MCF 10A (cell line): ENCODE measurements at regions not wholly inside any gene's neighbourhood (a gene's known extent, or its start where the extent isn't known, plus 50 kb on each side); places are given as distances from the start of the nearest gene placed in this dataset.

Source experiments
- BruUV-seq: library from RNA; stranded (reverse); fragments of 400-500 nt; replicated peaks from 2 replicates; lab custom pipeline; 2021; lab: Mats Ljungman, UMichigan
- CTCF ChIA-PET: fragments of 300-600 bp; sonication (Branson Sonifier 250); formaldehyde crosslinking; extraction: SDS; loops from one replicate; lab custom pipeline; 2021; ENCODE audit warnings: antibody characterized with exemption, inconsistent platforms; lab: Yijun Ruan, JAX
- POLR2A ChIA-PET: fragments of 300-600, 350-650 bp; sonication (Branson Sonifier 250); formaldehyde crosslinking; extraction: SDS; loops from one replicate; lab custom pipeline; 2020; ENCODE audit warnings: antibody characterized with exemption, inconsistent platforms; lab: Yijun Ruan, JAX
- DNase-seq: peaks from one replicate; pipeline ENCODE4 v3.0.0-alpha.2; 2018; ENCODE audit not compliant: unreplicated experiment
- H3K27ac Mint-ChIP-seq: one replicate; pipeline ENCODE4 v1.8.0; 2022; ENCODE audit warnings: mild to moderate bottlenecking, low read depth, mixed read lengths; ENCODE audit not compliant: unreplicated experiment
- H3K27me3 Mint-ChIP-seq: one replicate; pipeline ENCODE4 v1.8.0; 2022; ENCODE audit warnings: mixed read lengths; ENCODE audit not compliant: insufficient read depth, unreplicated experiment
- H3K36me3 Mint-ChIP-seq: one replicate; pipeline ENCODE4 v1.8.0; 2022; ENCODE audit warnings: mild to moderate bottlenecking, moderate library complexity, mixed read lengths; ENCODE audit not compliant: insufficient read depth, unreplicated experiment
- H3K4me1 Mint-ChIP-seq: one replicate; pipeline ENCODE4 v1.8.0; 2022; ENCODE audit warnings: mixed read lengths; ENCODE audit not compliant: insufficient read depth, unreplicated experiment
- H3K4me3 Mint-ChIP-seq: one replicate; pipeline ENCODE4 v1.8.0; 2022; ENCODE audit warnings: mild to moderate bottlenecking, moderate library complexity, mixed read lengths; ENCODE audit not compliant: unreplicated experiment
- H3K9me3 Mint-ChIP-seq: one replicate; pipeline ENCODE4 v1.8.0; 2022; ENCODE audit warnings: mixed read lengths; ENCODE audit not compliant: unreplicated experiment
- intact Hi-C: fragments of 100-400 bp; cut with micrococcal nuclease; formaldehyde crosslinking; loops from 2 replicates; pipeline ENCODE4 v1.14.1; 2022
- TF ChIP-seq, protein P1 (sequence below): fragments of 200-600 bp; IDR thresholded peaks from one replicate; pipeline ENCODE4 v1.8.0; 2022; ENCODE audit warnings: antibody characterized with exemption, mild to moderate bottlenecking; ENCODE audit not compliant: unreplicated experiment

GRCh38 chr5:155367841-155368240 is 354.3 kb downstream of the KIF4B start:
- Mint-ChIP-seq H3K4me1 (no peaks in the 10 kb centered on the region), H3K27me3 (no peaks in the 10 kb centered on the region), H3K9me3 (no peaks in the 10 kb centered on the region), H3K27ac (no peak overlapping the region), H3K4me3 (no peak overlapping the region), H3K36me3 (no peaks in the 10 kb centered on the region)
- ChIA-PET CTCF (no interaction called here), POLR2A (interaction anchor here (0.5 kb wide), 1 partner anchor 23 kb away, joined by 3 read pairs; no protein-coding TSS in a partner anchor)
- intact Hi-C loops: no loop called here
- no TSS peak for BruUV-seq
- TF ChIP-seq, protein P1, sequence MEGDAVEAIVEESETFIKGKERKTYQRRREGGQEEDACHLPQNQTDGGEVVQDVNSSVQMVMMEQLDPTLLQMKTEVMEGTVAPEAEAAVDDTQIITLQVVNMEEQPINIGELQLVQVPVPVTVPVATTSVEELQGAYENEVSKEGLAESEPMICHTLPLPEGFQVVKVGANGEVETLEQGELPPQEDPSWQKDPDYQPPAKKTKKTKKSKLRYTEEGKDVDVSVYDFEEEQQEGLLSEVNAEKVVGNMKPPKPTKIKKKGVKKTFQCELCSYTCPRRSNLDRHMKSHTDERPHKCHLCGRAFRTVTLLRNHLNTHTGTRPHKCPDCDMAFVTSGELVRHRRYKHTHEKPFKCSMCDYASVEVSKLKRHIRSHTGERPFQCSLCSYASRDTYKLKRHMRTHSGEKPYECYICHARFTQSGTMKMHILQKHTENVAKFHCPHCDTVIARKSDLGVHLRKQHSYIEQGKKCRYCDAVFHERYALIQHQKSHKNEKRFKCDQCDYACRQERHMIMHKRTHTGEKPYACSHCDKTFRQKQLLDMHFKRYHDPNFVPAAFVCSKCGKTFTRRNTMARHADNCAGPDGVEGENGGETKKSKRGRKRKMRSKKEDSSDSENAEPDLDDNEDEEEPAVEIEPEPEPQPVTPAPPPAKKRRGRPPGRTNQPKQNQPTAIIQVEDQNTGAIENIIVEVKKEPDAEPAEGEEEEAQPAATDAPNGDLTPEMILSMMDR: no peak
- no peak for DNase-seq

GRCh38 chr5:155368490-155368889 is 354.9 kb downstream of the KIF4B start:
- Mint-ChIP-seq H3K27me3 (no peaks in the 10 kb centered on the region), H3K27ac (no peak overlapping the region), H3K9me3 (no peaks in the 10 kb centered on the region), H3K4me1 (no peaks in the 10 kb centered on the region), H3K36me3 (no peaks in the 10 kb centered on the region), H3K4me3 (no peak overlapping the region)
- no TSS peak for BruUV-seq
- CTCF ChIA-PET: interaction anchor here (0.6 kb wide), 1 partner anchor 229 kb away, joined by 3 read pairs; no protein-coding TSS in a partner anchor
- intact Hi-C loops: no loop called here
- no peak for DNase-seq
- TF ChIP-seq, protein P1: no peak
- POLR2A ChIA-PET: interaction anchor here (0.5 kb wide), 1 partner anchor 23 kb away, joined by 3 read pairs; no protein-coding TSS in a partner anchor

DNA sequence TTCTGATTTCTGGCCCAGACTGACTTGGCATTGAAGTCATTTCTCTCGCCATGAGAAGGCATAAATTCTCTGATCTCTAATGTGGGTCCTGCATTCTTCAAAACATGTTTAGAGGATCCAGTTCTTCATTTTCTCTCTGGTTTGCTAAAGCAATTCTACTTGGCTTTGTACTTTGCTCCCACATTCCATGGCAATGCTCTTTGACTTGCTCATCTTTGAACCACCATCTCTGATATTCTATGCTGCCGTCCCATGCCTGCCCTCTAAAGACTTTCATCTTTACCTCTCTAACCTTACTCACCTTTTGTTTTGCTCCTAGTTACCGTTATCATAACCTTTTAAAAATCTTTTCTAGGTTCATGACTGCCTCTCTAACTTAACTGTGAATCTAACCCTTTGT is 366.9 kb downstream of the KIF4B start:
- ChIA-PET CTCF (no interaction called here), POLR2A (interaction anchor here (0.6 kb wide), 1 partner anchor 1739 kb away, joined by 4 read pairs; no protein-coding TSS in a partner anchor)
- TF ChIP-seq, protein P1: no peak
- Mint-ChIP-seq H3K4me3 (no peak overlapping the region), H3K27ac (no peak overlapping the region), H3K36me3 (no peaks in the 10 kb centered on the region), H3K9me3 (peaks cover 7% of the 10 kb centered on the region), H3K4me1 (no peaks in the 10 kb centered on the region), H3K27me3 (no peaks in the 10 kb centered on the region)
- no peak for DNase-seq
- BruUV-seq: no TSS peak
- intact Hi-C loops: no loop called here

DNA sequence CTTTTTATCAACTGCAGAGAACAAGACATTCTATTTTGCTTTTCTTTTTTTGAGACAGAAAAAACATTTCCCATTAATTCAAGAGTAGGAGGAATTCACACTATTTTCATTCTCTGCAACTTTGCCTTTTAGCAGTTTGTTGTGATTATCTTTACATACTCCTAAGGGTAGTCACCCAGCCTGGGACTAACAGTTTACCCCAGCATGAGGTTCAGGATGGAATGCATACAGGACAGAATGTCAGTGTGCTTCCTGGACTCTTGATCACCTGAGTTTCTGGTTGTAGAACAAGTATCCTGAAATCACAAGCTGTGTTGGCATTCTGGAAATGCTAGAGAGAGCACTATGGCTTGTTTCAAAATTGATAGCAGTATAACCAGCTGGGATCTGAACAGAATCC is 368.1 kb downstream of the KIF4B start:
- Mint-ChIP-seq H3K4me1 (no peaks in the 10 kb centered on the region), H3K36me3 (no peaks in the 10 kb centered on the region), H3K27me3 (no peaks in the 10 kb centered on the region), H3K4me3 (no peak overlapping the region), H3K27ac (no peak overlapping the region), H3K9me3 (peaks cover 7% of the 10 kb centered on the region)
- ChIA-PET CTCF (no interaction called here), POLR2A (no interaction called here)
- BruUV-seq: no TSS peak
- no peak for DNase-seq
- intact Hi-C loops: no loop called here
- TF ChIP-seq, protein P1: no peak
